HEK293T (cell line): ENCODE measurements at regions not wholly inside any gene's neighbourhood (a gene's known extent, or its start where the extent isn't known, plus 50 kb on each side); places are given as distances from the start of the nearest gene placed in this dataset.

Source experiments
- ARNT ChIP-seq: fragments of 450-650 bp; IDR thresholded peaks from 2 replicates; pipeline ENCODE4 v1.6.1; 2017; ENCODE audit warnings: mild to moderate bottlenecking
- NFRKB ChIP-seq: fragments of 450-650 bp; IDR thresholded peaks from 2 replicates; pipeline ENCODE4 v1.6.1; 2016; ENCODE audit warnings: mild to moderate bottlenecking, moderate library complexity
- PKNOX1 ChIP-seq: fragments of 450-650 bp; IDR thresholded peaks from 2 replicates; pipeline ENCODE4 v1.6.1; 2016
- SP1 ChIP-seq: fragments of 450-650 bp; IDR thresholded peaks from 2 replicates; pipeline ENCODE4 v1.6.1; 2017
- SUZ12 ChIP-seq: fragments of 450-650 bp; IDR thresholded peaks from 2 replicates; pipeline ENCODE4 v1.6.1; 2016; ENCODE audit warnings: mild to moderate bottlenecking
- ZNF384 ChIP-seq: fragments of 450-650 bp; IDR thresholded peaks from 2 replicates; pipeline ENCODE4 v1.6.1; 2016

DNA sequence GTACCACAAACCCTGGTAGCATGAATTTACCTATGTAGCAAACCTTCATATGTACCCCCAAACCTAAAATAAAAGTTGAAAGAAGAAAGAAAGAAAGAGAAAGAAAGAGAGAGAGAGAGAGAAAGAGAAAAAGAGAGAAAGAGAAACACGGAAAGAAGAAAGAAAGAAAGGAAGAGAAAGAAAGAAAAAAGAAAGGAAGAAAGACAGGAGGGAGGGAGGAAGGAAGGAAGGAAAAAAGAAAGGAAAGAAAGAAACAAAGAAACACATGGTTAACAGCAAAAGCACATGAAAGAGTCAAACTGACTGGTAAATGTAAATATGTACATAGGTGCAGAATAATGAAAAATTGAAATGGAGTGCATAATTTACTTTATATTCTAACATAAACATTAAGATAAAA lies 903.4 kb downstream of the LRFN5 start:
- TF ChIP-seq ZNF384, result no peak
- TF ChIP-seq SUZ12, result no peak
- TF ChIP-seq NFRKB, result no peak
- TF ChIP-seq ARNT, result no peak
- no peak for TF ChIP-seq PKNOX1
- TF ChIP-seq SP1, result no peak
